ENCODE measurements at regions not wholly inside any gene's neighbourhood (a gene's known extent, or its start where the extent isn't known, plus 50 kb on each side); places are given as distances from the start of the nearest gene placed in this dataset.

DNA sequence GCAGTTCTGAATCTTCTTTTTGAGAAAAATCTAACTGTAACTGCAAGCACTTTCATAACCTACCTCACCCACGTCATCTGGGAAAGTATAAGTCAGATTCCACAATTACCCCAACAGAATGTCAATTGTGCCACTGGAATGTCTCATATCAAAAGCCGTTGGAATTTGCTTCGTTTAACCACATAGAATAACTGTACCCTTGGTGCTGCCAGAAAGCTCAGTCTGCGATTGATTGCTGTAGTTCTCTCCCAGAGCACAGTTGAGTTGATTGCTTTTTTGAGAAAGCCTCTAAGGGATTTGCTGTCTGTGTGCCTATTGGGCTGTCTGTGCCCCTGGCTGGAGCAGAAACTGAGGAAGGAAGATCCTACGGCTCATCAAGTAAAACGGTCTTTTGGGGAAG lies 583.6 kb downstream of the TMEM38B start:
- 74 to 87% methylated on average over 6 of the region's 6 CpGs for WGBS, 2 donors
- ATAC-seq (ENCODE audit: insufficient read depth, low FRiP score): no peak
- Histone ChIP-seq H3K27me3 (ENCODE audit: control insufficient read depth in 3 of 3, insufficient read depth in 3 of 3, low read length in 2 of 3) (no peaks in the 10 kb centered on the region), H3K27ac (ENCODE audit: low read depth in 1 of 2, low read length in 1 of 2) (no peak overlapping the region), H3K9ac (ENCODE audit: insufficient read depth in 1 of 2, low read length in 2 of 2) (no peak overlapping the region), H3K36me3 (ENCODE audit: control insufficient read depth in 4 of 4, insufficient read depth in 4 of 4, low read length in 4 of 4) (no peaks in the 10 kb centered on the region), H3K9me3 (ENCODE audit: control insufficient read depth in 4 of 4, insufficient read depth in 3 of 4, low read length in 3 of 4) (peaks cover 0 to 4% (median 0%) of the 10 kb centered on the region in 4 donors), H3K4me3 (no peak overlapping the region), H3K4me1 (ENCODE audit: control insufficient read depth in 5 of 5, insufficient read depth in 5 of 5, low read length in 5 of 5) (no peaks in the 10 kb centered on the region)
- DNase-seq: peak in 1 of 3 donors; percentile 4
- TF ChIP-seq, protein P1, sequence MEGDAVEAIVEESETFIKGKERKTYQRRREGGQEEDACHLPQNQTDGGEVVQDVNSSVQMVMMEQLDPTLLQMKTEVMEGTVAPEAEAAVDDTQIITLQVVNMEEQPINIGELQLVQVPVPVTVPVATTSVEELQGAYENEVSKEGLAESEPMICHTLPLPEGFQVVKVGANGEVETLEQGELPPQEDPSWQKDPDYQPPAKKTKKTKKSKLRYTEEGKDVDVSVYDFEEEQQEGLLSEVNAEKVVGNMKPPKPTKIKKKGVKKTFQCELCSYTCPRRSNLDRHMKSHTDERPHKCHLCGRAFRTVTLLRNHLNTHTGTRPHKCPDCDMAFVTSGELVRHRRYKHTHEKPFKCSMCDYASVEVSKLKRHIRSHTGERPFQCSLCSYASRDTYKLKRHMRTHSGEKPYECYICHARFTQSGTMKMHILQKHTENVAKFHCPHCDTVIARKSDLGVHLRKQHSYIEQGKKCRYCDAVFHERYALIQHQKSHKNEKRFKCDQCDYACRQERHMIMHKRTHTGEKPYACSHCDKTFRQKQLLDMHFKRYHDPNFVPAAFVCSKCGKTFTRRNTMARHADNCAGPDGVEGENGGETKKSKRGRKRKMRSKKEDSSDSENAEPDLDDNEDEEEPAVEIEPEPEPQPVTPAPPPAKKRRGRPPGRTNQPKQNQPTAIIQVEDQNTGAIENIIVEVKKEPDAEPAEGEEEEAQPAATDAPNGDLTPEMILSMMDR (IDR thresholded peaks at IDR 0.05; ENCODE audit: control extremely low read depth, extremely low read depth): no peak

DNA sequence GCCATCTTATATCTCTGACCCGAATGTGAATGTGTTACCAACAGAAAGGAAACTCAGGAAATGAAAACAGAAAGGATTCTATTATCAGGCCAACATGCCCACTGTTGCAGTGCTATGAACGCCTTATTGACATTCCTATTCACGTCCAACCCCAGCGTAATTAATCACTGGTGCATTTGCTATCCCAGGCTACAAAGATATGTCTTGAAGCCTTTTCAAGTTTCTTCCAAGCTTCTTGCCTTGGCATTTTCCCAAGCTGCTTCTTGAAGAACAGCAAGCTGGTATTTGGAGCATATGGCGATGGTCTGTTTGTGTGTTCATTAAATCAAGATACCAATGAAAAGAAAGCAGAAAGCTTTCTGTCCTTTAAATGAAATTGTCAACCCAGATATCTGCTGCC lies 579.2 kb upstream of the ZNF462 start:
- 42 to 48% methylated on average over 5 of the region's 5 CpGs for WGBS, 2 donors
- H3K27me3 ChIP-seq (ENCODE audit: control insufficient read depth in 3 of 3, insufficient read depth in 3 of 3, low read length in 2 of 3): no peaks in the 10 kb centered on the region
- H3K36me3 ChIP-seq (ENCODE audit: control insufficient read depth in 4 of 4, insufficient read depth in 4 of 4, low read length in 4 of 4): no peaks in the 10 kb centered on the region
- peak; percentile 13 to 60 (median 59) for DNase-seq
- H3K4me1 ChIP-seq (ENCODE audit: control insufficient read depth in 5 of 5, insufficient read depth in 5 of 5, low read length in 5 of 5): peaks cover 0 to 15% (median 0%) of the 10 kb centered on the region in 5 donors
- TF ChIP-seq, protein P1 (IDR thresholded peaks at IDR 0.05; ENCODE audit: control extremely low read depth, extremely low read depth): no peak
- no peak overlapping the region for H3K27ac ChIP-seq (ENCODE audit: low read depth in 1 of 2, low read length in 1 of 2)
- no peaks in the 10 kb centered on the region for H3K9me3 ChIP-seq (ENCODE audit: control insufficient read depth in 4 of 4, insufficient read depth in 3 of 4, low read length in 3 of 4)
- no peak overlapping the region for H3K9ac ChIP-seq (ENCODE audit: insufficient read depth in 1 of 2, low read length in 2 of 2)
- no peak for ATAC-seq (ENCODE audit: insufficient read depth, low FRiP score)
- no peak overlapping the region for H3K4me3 ChIP-seq

DNA sequence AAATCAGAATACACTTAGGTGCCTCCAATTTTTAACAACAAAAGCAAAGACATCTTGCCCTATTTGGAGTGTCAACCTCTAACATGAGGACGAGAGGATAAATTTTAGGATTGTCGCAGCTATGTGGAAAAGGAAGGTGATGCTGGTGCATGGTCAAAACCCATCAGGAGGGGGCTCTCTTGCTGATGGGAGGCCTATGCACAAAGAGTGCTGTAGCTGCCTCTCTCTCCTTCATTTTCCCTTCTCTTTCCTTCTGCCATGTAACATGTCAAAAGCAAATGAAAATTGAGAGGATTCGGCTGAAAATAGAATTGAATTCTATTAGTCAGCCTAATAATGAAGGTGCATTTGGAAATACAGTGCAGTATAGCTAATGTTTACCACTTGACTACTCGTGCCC lies 578.7 kb upstream of the ZNF462 start:
- peaks cover 0 to 15% (median 0%) of the 10 kb centered on the region in 5 donors for H3K4me1 ChIP-seq (ENCODE audit: control insufficient read depth in 5 of 5, insufficient read depth in 5 of 5, low read length in 5 of 5)
- no peak overlapping the region for H3K27ac ChIP-seq (ENCODE audit: low read depth in 1 of 2, low read length in 1 of 2)
- no peak overlapping the region for H3K9ac ChIP-seq (ENCODE audit: insufficient read depth in 1 of 2, low read length in 2 of 2)
- no peak for ATAC-seq (ENCODE audit: insufficient read depth, low FRiP score)
- peaks cover 0 to under 1% (median 0%) of the 10 kb centered on the region in 4 donors for H3K9me3 ChIP-seq (ENCODE audit: control insufficient read depth in 4 of 4, insufficient read depth in 3 of 4, low read length in 3 of 4)
- peak in 1 of 3 donors; percentile 22 for DNase-seq
- WGBS, 2 donors: 87 to 88% methylated on average over 4 of the region's 4 CpGs
- H3K4me3 ChIP-seq: no peak overlapping the region
- no peaks in the 10 kb centered on the region for H3K27me3 ChIP-seq (ENCODE audit: control insufficient read depth in 3 of 3, insufficient read depth in 3 of 3, low read length in 2 of 3)
- H3K36me3 ChIP-seq (ENCODE audit: control insufficient read depth in 4 of 4, insufficient read depth in 4 of 4, low read length in 4 of 4): no peaks in the 10 kb centered on the region
- TF ChIP-seq, protein P1 (IDR thresholded peaks at IDR 0.05; ENCODE audit: control extremely low read depth, extremely low read depth): no peak

DNA sequence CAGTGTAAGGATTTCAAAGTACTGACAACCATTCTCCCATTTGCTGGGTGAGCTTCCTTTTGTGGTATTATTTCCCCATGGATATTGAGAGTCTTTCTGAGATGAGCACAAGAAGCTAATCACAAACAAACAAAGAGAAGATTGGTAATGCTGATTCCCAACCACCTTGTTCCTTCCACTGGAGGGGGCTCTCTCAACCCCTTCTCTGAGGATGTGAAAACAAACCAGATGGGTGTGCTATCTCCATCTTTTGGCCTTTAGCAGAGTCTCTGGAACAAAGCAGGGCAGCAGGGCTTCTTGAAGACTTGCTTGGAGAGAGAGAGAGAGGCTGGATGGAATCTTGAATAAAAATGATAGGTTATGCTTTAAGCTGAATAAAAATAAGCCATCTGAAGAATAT lies 576.7 kb upstream of the ZNF462 start:
- TF ChIP-seq, protein P1 (IDR thresholded peaks at IDR 0.05; ENCODE audit: control extremely low read depth, extremely low read depth): no peak
- peak in 2 of 3 donors; percentile 48 to 49 for DNase-seq
- no peak for ATAC-seq (ENCODE audit: insufficient read depth, low FRiP score)
- no peaks in the 10 kb centered on the region for H3K27me3 ChIP-seq (ENCODE audit: control insufficient read depth in 3 of 3, insufficient read depth in 3 of 3, low read length in 2 of 3)
- H3K4me1 ChIP-seq (ENCODE audit: control insufficient read depth in 5 of 5, insufficient read depth in 5 of 5, low read length in 5 of 5): peaks cover 0 to 15% (median 0%) of the 10 kb centered on the region in 5 donors
- H3K9ac ChIP-seq (ENCODE audit: insufficient read depth in 1 of 2, low read length in 2 of 2): no peak overlapping the region
- H3K27ac ChIP-seq (ENCODE audit: low read depth in 1 of 2, low read length in 1 of 2): no peak overlapping the region
- H3K9me3 ChIP-seq (ENCODE audit: control insufficient read depth in 4 of 4, insufficient read depth in 3 of 4, low read length in 3 of 4): peaks cover 0 to 2% (median 0%) of the 10 kb centered on the region in 4 donors
- H3K4me3 ChIP-seq: no peak overlapping the region
- H3K36me3 ChIP-seq (ENCODE audit: control insufficient read depth in 4 of 4, insufficient read depth in 4 of 4, low read length in 4 of 4): no peaks in the 10 kb centered on the region
